Gastrocnemius medialis (tissue), 4 donors: ENCODE measurements at regions not wholly inside any gene's neighbourhood (a gene's known extent, or its start where the extent isn't known, plus 50 kb on each side); places are given as distances from the start of the nearest gene placed in this dataset.
"Not testable (repeated sequence)": the region's sequence is repeated elsewhere in the genome, so short reads cannot be mapped to it uniquely, and the experiment has no call there.

Source experiments
- ATAC-seq, 2 donors: fragments of 150-250 bp; one replicate each; pipeline ENCODE4 v1.9.1; 2016
- DNase-seq, 2 donors: peaks; one replicate each; pipeline ENCODE4 v3.0.0-alpha.2; 2019
- H3K27ac ChIP-seq, 4 donors: fragments of 200-600 bp; sonication (generic); 1 replicate in 1 of 4; 2 replicates in 3 of 4; pipeline ENCODE4 v1.5.1; 2016 to 2018; ENCODE audit warnings: mild to moderate bottlenecking in 2 of 4, moderate library complexity in 1 of 4
- H3K27me3 ChIP-seq, 3 donors: fragments of 200-600 bp; sonication (generic) in 2 of 3; 1 replicate in 1 of 3; 2 replicates in 2 of 3; pipeline versions ENCODE4 v1.5.1 to v1.6.0; 2016 to 2019; ENCODE audit warnings: mild to moderate bottlenecking in 1 of 3, moderate library complexity in 1 of 3
- H3K36me3 ChIP-seq, 2 donors: fragments of 200-600 bp; sonication (generic) in 1 of 2; one replicate each; pipeline ENCODE4 v1.5.1; 2017 to 2018
- H3K4me1 ChIP-seq, 2 donors: fragments of 200-600 bp; sonication (generic) in 1 of 2; one replicate each; pipeline ENCODE4 v1.5.1; 2016 to 2017; ENCODE audit warnings: mild to moderate bottlenecking in 2 of 2
- H3K4me3 ChIP-seq, 4 donors: fragments of 200-600 bp; sonication (generic) in 3 of 4; 1 replicate in 1 of 4; 2 replicates in 3 of 4; pipeline ENCODE4 v1.5.1; 2016 to 2019; ENCODE audit warnings: mild to moderate bottlenecking in 2 of 4
- H3K9me3 ChIP-seq, 3 donors: fragments of 200-600 bp; sonication (generic) in 2 of 3; 1 replicate in 1 of 3; 2 replicates in 2 of 3; pipeline ENCODE4 v1.5.1; 2016 to 2019
- POLR2A ChIP-seq, 2 donors: fragments of 450-650 bp; IDR thresholded peaks; one replicate each; pipeline ENCODE4 v1.6.1; 2017; ENCODE audit warnings: antibody characterized with exemption in 2 of 2, mild to moderate bottlenecking in 2 of 2, moderate library complexity in 2 of 2
- in situ Hi-C, 4 donors: fragments of 200-750 bp; cut with MboI; loops; one replicate each; pipeline versions ENCODE4 v1.15.0 to v1.8.0; 2017; ENCODE audit warnings: low sequenced_read_pairs in 4 of 4
- intact Hi-C: fragments of 100-400 bp; cut with DNase I; formaldehyde crosslinking; loops from one replicate; pipeline ENCODE4 v1.15.1; 2023; ENCODE audit warnings: low total_unique reads
- TF ChIP-seq, protein P1 (sequence below), 5 experiments: fragments of 450-650 bp in 3 of 5; fragments of 200-600 bp in 2 of 5; sonication (generic) in 2 of 5; IDR thresholded peaks in 4 of 5; conservative IDR thresholded peaks in 1 of 5; 1 replicate in 4 of 5; 2 replicates in 1 of 5; pipeline ENCODE4 v1.5.1; 2016 to 2019; ENCODE audit warnings: antibody characterized with exemption in 5 of 5, mild to moderate bottlenecking in 3 of 5, moderate library complexity in 3 of 5

DNA sequence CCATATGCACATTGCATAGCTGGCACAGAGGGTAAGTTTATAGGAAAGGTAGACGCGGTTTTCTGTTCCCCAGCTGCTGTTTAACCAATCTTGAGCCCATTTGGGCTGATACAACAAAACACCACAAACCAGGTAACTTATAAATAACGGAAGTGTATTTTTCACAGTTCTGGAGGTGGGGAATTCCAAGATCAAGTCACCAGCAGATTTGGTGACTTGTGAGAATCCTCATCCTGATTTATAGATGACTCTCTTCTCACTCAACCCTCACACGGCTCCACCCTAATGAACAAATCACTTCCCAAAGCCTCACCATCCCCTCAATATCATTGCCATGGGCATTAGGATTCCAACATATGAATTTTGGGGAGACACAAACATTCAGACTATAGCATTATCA lies 694.4 kb upstream of the NR2F2 start:
- no peak for ATAC-seq
- TF ChIP-seq, protein P1, sequence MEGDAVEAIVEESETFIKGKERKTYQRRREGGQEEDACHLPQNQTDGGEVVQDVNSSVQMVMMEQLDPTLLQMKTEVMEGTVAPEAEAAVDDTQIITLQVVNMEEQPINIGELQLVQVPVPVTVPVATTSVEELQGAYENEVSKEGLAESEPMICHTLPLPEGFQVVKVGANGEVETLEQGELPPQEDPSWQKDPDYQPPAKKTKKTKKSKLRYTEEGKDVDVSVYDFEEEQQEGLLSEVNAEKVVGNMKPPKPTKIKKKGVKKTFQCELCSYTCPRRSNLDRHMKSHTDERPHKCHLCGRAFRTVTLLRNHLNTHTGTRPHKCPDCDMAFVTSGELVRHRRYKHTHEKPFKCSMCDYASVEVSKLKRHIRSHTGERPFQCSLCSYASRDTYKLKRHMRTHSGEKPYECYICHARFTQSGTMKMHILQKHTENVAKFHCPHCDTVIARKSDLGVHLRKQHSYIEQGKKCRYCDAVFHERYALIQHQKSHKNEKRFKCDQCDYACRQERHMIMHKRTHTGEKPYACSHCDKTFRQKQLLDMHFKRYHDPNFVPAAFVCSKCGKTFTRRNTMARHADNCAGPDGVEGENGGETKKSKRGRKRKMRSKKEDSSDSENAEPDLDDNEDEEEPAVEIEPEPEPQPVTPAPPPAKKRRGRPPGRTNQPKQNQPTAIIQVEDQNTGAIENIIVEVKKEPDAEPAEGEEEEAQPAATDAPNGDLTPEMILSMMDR (IDR thresholded peaks at IDR 0.05 in 4 of 5, conservative IDR thresholded peaks at IDR 0.05 in 1 of 5), result no peak
- TF ChIP-seq POLR2A (IDR thresholded peaks at IDR 0.05), result no peak
- DNase-seq, result no peak
- no peak overlapping the region for H3K27ac ChIP-seq
- H3K4me3 ChIP-seq, result no peak overlapping the region
- no peaks in the 10 kb centered on the region for H3K4me1 ChIP-seq
- H3K9me3 ChIP-seq, result no peaks in the 10 kb centered on the region
- in situ Hi-C loops (no loop called here), intact Hi-C loops (no loop called here)
- H3K36me3 ChIP-seq, result no peaks in the 10 kb centered on the region
- no peaks in the 10 kb centered on the region for H3K27me3 ChIP-seq

DNA sequence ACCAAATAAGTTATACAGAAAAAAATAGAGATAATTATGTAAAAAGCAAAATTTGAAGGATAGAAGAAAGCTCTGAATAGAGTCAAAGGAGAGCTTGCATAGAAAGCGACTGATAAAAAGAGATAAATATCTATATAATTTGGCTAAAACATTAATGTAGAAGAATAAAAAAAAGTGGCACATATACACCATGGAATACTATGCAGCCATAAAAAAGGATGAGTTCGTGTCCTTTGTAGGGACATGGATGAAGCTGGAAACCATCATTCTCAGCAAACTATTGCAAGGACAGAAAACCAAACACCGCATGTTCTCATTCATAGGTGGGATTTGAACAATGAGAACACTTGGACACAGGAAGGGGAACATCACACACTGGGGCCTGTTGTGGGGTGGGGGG lies 693.3 kb upstream of the NR2F2 start:
- in situ Hi-C loops, intact Hi-C loops: not testable (repeated sequence)

DNA sequence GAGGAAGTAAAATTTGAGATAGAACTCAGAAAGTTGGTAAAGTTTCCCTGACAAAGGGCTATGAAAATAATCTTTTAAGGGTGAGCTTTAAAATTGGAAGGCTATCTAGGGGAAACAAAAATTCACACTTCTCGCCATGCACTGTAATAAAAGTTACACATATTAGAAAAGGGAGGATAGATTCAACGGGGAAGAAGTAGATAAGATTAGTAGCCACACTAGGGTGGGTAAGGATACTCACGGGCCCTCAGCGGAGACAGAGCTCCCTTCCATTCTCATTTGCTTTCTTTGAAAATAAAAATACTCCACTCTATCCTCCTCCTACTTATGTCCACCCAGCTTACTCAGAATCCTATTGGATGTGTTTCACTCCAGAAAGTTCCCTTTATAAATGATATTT lies 691.3 kb upstream of the NR2F2 start:
- intact Hi-C loops, result no loop called here
- Histone ChIP-seq H3K36me3 (no peaks in the 10 kb centered on the region), H3K27ac (no peak overlapping the region), H3K4me3 (no peak overlapping the region), H3K4me1 (no peaks in the 10 kb centered on the region), H3K27me3 (no peaks in the 10 kb centered on the region), H3K9me3 (no peaks in the 10 kb centered on the region)
- ATAC-seq, result no peak
- no peak for TF ChIP-seq POLR2A (IDR thresholded peaks at IDR 0.05)
- TF ChIP-seq, protein P1 (IDR thresholded peaks at IDR 0.05 in 4 of 5, conservative IDR thresholded peaks at IDR 0.05 in 1 of 5), result no peak
- no peak for DNase-seq
- in situ Hi-C loops, result no loop called here

More for the DNA sequence above, 693.3 kb upstream of the NR2F2 start:
- not testable (repeated sequence) for H3K4me3 ChIP-seq, H3K36me3 ChIP-seq, ATAC-seq, H3K9me3 ChIP-seq, DNase-seq, H3K4me1 ChIP-seq, H3K27me3 ChIP-seq, H3K27ac ChIP-seq

DNA sequence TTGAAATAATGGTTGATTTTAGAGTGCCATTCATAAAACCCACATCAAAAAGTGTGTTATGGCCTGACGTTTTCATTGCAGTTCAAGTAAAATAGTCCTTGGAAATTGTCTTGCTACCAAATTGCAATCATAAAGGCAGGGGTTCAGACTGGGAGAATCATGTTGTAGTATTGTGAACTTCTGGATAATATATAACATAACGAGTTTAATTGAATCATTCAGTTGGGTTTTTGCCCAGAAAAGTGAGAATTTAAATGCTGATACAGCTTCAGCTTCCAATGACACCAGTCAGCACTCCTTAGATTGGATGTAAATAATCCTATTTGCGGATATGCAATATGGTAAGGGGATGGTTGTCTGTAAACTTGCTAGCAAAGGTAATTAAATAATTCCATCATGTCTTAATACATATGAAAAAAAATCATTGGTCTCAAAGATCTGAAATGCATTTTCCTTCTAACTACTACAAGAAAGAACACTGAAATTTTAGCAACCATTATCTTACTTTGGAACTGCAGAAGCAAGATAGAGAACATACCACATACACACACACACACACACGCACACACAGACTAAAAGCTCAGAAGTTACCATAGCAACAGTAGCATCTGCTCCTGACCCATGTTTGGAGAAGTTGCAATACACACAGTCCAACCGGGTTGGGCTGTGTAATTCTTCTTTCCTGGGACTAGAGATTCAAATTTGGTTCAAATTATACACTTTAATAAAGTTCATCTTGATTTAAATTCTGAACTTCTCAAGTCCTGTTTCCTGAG lies 686.2 kb upstream of the NR2F2 start:
- Histone ChIP-seq H3K9me3 (no peaks in the 10 kb centered on the region), H3K4me3 (no peak overlapping the region), H3K27me3 (no peaks in the 10 kb centered on the region), H3K27ac (no peak overlapping the region), H3K4me1 (no peaks in the 10 kb centered on the region), H3K36me3 (no peaks in the 10 kb centered on the region)
- no peak for DNase-seq
- intact Hi-C loops (no loop called here), in situ Hi-C loops (no loop called here)
- ATAC-seq, result no peak
- no peak for TF ChIP-seq POLR2A (IDR thresholded peaks at IDR 0.05)
- TF ChIP-seq, protein P1 (IDR thresholded peaks at IDR 0.05 in 4 of 5, conservative IDR thresholded peaks at IDR 0.05 in 1 of 5), result no peak

DNA sequence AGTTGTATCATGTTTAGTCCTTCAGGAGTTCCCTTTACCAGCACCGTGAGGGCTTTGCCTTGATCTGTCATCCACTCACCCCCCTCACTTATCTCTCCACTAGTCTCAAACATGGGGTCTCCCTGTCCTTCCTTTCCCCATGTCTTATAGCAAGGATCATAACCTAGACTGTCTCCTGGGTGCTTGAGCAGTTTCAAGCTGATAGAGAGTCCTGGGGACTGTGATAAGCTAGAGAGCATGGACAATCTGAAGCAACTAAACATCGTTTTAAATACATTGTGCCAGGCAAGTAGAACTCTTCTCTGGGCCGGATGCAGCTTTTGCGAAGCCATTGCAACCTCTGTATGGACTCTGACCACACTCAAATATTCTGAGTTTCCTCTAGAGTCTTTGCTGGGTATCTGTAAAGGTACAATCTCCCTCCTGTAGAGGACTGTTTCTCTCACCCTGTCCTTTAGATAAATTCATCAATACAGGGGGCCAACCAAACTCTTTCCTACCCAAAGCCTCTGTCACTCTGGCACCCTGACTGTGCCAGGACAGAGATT lies 684.6 kb upstream of the NR2F2 start:
- H3K4me1 ChIP-seq, result no peaks in the 10 kb centered on the region
- in situ Hi-C loops (no loop called here), intact Hi-C loops (no loop called here)
- H3K9me3 ChIP-seq, result no peaks in the 10 kb centered on the region
- H3K27ac ChIP-seq, result no peak overlapping the region
- no peak overlapping the region for H3K4me3 ChIP-seq
- DNase-seq (no peak), ATAC-seq (no peak)
- TF ChIP-seq, protein P1 (IDR thresholded peaks at IDR 0.05 in 4 of 5, conservative IDR thresholded peaks at IDR 0.05 in 1 of 5), result no peak
- TF ChIP-seq POLR2A (IDR thresholded peaks at IDR 0.05), result no peak
- H3K27me3 ChIP-seq, result no peaks in the 10 kb centered on the region
- H3K36me3 ChIP-seq, result no peaks in the 10 kb centered on the region
